Caco-2 (cell line): ENCODE measurements at regions not wholly inside any gene's neighbourhood (a gene's known extent, or its start where the extent isn't known, plus 50 kb on each side); places are given as distances from the start of the nearest gene placed in this dataset.

Experiments used
- BruUV-seq: library from RNA; stranded (reverse); fragments of 400-500 nt; replicated peaks from 2 replicates; lab custom pipeline; 2021; lab: Mats Ljungman, UMichigan
- CTCF ChIA-PET: fragments of 300-600 bp; sonication (Branson Sonifier 250); formaldehyde crosslinking; loops from one replicate; lab custom pipeline; 2022; ENCODE audit warnings: antibody characterized with exemption; lab: Charles Lee
- POLR2A ChIA-PET: fragments of 300-600 bp; sonication (Branson Sonifier 250); formaldehyde crosslinking; loops from one replicate; lab custom pipeline; 2022; ENCODE audit warnings: antibody characterized with exemption; lab: Charles Lee
- DNase-seq, 2 experiments: peaks; one replicate each; pipeline versions ENCODE4 v3.0.0 to v3.0.0-alpha.2; 2020 to 2022
- H3K27me3 ChIP-seq: replicated peaks from 2 replicates; pipeline ENCODE4 v1.6.0; 2011; ENCODE audit warnings: low read length; ENCODE audit not compliant: control insufficient read depth, insufficient read depth
- H3K36me3 ChIP-seq: 2 replicates; pipeline ENCODE4 v1.5.1; 2011; ENCODE audit warnings: low read length; ENCODE audit not compliant: control insufficient read depth, insufficient read depth
- H3K4me1 ChIP-seq: fragments of 250-450 bp; sonication (Bioruptor Pico); 2 replicates; pipeline ENCODE4 v1.5.1; 2020; ENCODE audit warnings: mild to moderate bottlenecking
- H3K4me3 ChIP-seq: 2 replicates; pipeline ENCODE4 v1.5.1; 2011; ENCODE audit warnings: low read depth, mild to moderate bottlenecking, control low read depth, low read length
- H3K9me3 ChIP-seq: fragments of 250-450 bp; sonication (Bioruptor Pico); 2 replicates; pipeline ENCODE4 v1.5.1; 2020; ENCODE audit warnings: mild to moderate bottlenecking, moderate library complexity
- H3K27ac Mint-ChIP-seq: one replicate; pipeline ENCODE4 v1.8.0; 2022; ENCODE audit warnings: mixed read lengths; ENCODE audit not compliant: unreplicated experiment
- H3K27me3 Mint-ChIP-seq: one replicate; pipeline ENCODE4 v1.8.0; 2022; ENCODE audit warnings: mixed read lengths; ENCODE audit not compliant: insufficient read depth, unreplicated experiment
- H3K36me3 Mint-ChIP-seq: one replicate; pipeline ENCODE4 v1.8.0; 2022; ENCODE audit warnings: mild to moderate bottlenecking, mixed read lengths; ENCODE audit not compliant: insufficient read depth, unreplicated experiment
- H3K4me1 Mint-ChIP-seq: one replicate; pipeline ENCODE4 v1.8.0; 2022; ENCODE audit warnings: low read depth, mixed read lengths; ENCODE audit not compliant: unreplicated experiment
- H3K4me3 Mint-ChIP-seq: one replicate; pipeline ENCODE4 v1.8.0; 2022; ENCODE audit warnings: mild to moderate bottlenecking, moderate library complexity, mixed read lengths; ENCODE audit not compliant: unreplicated experiment
- H3K9me3 Mint-ChIP-seq: one replicate; pipeline ENCODE4 v1.8.0; 2022; ENCODE audit warnings: mixed read lengths; ENCODE audit not compliant: unreplicated experiment
- CTCF ChIP-seq, 2 experiments: fragments of 200-600 bp in 1 of 2; IDR thresholded peaks; 1 replicate in 1 of 2; 2 replicates in 1 of 2; pipeline versions ENCODE4 v1.5.1 to v1.8.0; 2011 to 2022; ENCODE audit warnings: antibody characterized with exemption in 1 of 2, control low read depth in 1 of 2, inconsistent platforms in 1 of 2, low read depth in 1 of 2, low read length in 1 of 2, mild to moderate bottlenecking in 1 of 2, moderate library complexity in 1 of 2; ENCODE audit not compliant: insufficient read depth in 1 of 2, severe bottlenecking in 1 of 2, unreplicated experiment in 1 of 2
- intact Hi-C: fragments of 100-400 bp; cut with micrococcal nuclease; formaldehyde crosslinking; loops from one replicate; pipeline ENCODE4 v1.10.0; 2022; ENCODE audit not compliant: unreplicated experiment

DNA sequence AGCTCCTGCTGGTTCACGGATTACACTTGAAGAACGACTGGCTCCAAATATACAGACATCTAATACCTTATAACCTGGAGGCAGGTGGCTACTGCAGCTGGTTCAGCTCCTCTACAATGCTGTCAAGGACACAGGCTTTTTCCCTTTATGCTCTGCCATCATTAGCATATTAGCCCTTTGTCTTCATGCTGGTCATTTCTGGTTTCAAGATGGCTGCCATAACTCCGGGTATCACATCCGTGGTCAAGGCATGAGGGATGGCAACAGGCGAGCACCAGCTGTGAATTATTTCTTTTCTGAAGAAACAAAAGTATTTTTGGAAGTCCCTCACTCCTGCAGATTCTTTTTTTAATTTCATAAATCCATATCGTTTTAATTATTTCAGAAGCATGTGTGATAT is 124.3 kb upstream of the MED13 start:
- Histone ChIP-seq H3K9me3 (no peaks in the 10 kb centered on the region), H3K36me3 (no peaks in the 10 kb centered on the region; the same call in 1 of the 2 replicates), H3K4me1 (peaks cover 34% of the 10 kb centered on the region), H3K27me3 (no peaks in the 10 kb centered on the region), H3K4me3 (no peak overlapping the region)
- POLR2A ChIA-PET = interaction anchor here (0.6 kb wide), 2 partner anchors 63 to 508 kb away, joined by 5 to 7 read pairs; no protein-coding TSS in a partner anchor
- Mint-ChIP-seq H3K4me3 (peak overlapping the region; percentile 75), H3K27ac (peak overlapping the region; percentile 99), H3K27me3 (no peaks in the 10 kb centered on the region), H3K36me3 (peaks cover 11% of the 10 kb centered on the region), H3K4me1 (peaks cover 30% of the 10 kb centered on the region), H3K9me3 (peaks cover 15% of the 10 kb centered on the region)
- CTCF ChIA-PET = no interaction called here
- peak in 1 of 2 experiments; percentile 26 for DNase-seq
- no peak for TF ChIP-seq CTCF (IDR thresholded peaks at IDR 0.05; ENCODE audit: insufficient read depth in 1 of 2, low read depth in 1 of 2, low read length in 1 of 2, severe bottlenecking in 1 of 2, unreplicated experiment in 1 of 2)
- intact Hi-C loops = loop anchor here (2.0 kb wide), 1 partner anchor 25 kb away; no protein-coding TSS in a partner anchor
- TSS peak; percentile 99 for BruUV-seq

DNA sequence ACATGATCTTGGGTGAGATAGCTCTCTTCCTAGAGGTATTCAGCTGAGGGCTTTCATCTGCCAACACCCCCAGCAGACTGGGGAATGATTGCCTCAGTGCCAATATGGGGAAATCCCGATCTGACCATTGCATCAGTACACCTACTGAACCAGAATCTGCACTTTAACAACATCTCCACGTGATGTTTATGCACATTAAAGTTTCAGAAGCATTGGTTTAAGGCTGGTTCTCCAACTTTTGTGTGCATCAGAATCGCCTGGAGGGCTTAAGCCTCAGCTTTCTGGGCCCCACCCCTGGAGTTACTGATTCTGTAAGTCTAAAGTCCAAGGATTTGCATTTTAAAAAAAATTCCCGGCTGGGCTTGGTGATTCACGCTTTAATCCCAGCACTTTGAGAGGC is 123.6 kb upstream of the MED13 start:
- BruUV-seq = TSS peak; percentile 79
- CTCF ChIA-PET = interaction anchor here (1.3 kb wide), 1 partner anchor 79 kb away, joined by 4 read pairs; no protein-coding TSS in a partner anchor
- peak; percentile 93 to 94 for DNase-seq
- Mint-ChIP-seq H3K4me1 (peaks cover 30% of the 10 kb centered on the region), H3K4me3 (peak overlapping the region; percentile 75), H3K27ac (peak overlapping the region; percentile 99), H3K36me3 (peaks cover 11% of the 10 kb centered on the region), H3K27me3 (no peaks in the 10 kb centered on the region), H3K9me3 (peaks cover 15% of the 10 kb centered on the region)
- Histone ChIP-seq H3K27me3 (no peaks in the 10 kb centered on the region), H3K36me3 (no peaks in the 10 kb centered on the region; the same call in 1 of the 2 replicates), H3K9me3 (no peaks in the 10 kb centered on the region), H3K4me3 (no peak overlapping the region), H3K4me1 (peaks cover 34% of the 10 kb centered on the region)
- POLR2A ChIA-PET = interaction anchor here (0.5 to 1.0 kb wide), 3 partner anchors 17 to 40 kb away, joined by 3 to 5 read pairs (median 3); no protein-coding TSS in a partner anchor
- intact Hi-C loops = loop anchor here (1.0 to 2.0 kb wide), 2 partner anchors 17 to 24 kb away; no protein-coding TSS in a partner anchor
- TF ChIP-seq CTCF (IDR thresholded peaks at IDR 0.05; ENCODE audit: insufficient read depth in 1 of 2, low read depth in 1 of 2, low read length in 1 of 2, severe bottlenecking in 1 of 2, unreplicated experiment in 1 of 2) = no peak

DNA sequence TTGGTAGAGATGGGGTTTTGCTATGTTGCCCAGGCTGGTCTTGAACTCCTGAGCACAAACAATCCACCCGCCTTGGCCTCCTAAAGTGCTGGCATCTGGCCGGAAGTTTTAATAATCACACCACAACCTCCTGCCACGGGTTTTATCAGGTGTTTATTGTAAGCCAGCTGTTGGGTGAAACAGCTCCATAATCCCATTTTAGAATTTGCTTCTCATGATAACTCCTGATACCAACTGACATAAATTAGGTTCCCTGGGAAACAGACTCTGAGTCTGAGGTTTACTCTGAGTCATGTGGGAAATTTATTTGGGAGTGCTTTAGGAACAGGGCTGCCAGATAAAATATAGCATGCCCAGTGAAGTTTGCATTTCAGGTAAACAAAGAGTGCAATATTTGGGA is 122.6 kb upstream of the MED13 start:
- H3K27me3 Mint-ChIP-seq = no peaks in the 10 kb centered on the region
- ChIA-PET POLR2A (interaction anchor here (1.0 kb wide), 1 partner anchor 39 kb away, joined by 3 read pairs; no protein-coding TSS in a partner anchor), CTCF (interaction anchor here (1.3 kb wide), 1 partner anchor 78 kb away, joined by 4 read pairs; no protein-coding TSS in a partner anchor)
- H3K9me3 Mint-ChIP-seq = peaks cover 15% of the 10 kb centered on the region
- peak overlapping the region; percentile 99 for H3K27ac Mint-ChIP-seq
- peaks cover 11% of the 10 kb centered on the region for H3K36me3 Mint-ChIP-seq
- H3K4me1 Mint-ChIP-seq = peaks cover 30% of the 10 kb centered on the region
- H3K4me3 ChIP-seq = no peak overlapping the region
- H3K4me3 Mint-ChIP-seq = no peak overlapping the region
- no peak for TF ChIP-seq CTCF (IDR thresholded peaks at IDR 0.05; ENCODE audit: insufficient read depth in 1 of 2, low read depth in 1 of 2, low read length in 1 of 2, severe bottlenecking in 1 of 2, unreplicated experiment in 1 of 2)
- no peaks in the 10 kb centered on the region for H3K27me3 ChIP-seq
- H3K4me1 ChIP-seq = peaks cover 34% of the 10 kb centered on the region
- no peaks in the 10 kb centered on the region for H3K9me3 ChIP-seq
- no TSS peak for BruUV-seq
- no peak for DNase-seq
- intact Hi-C loops = loop anchor here (1.0 to 2.0 kb wide), 2 partner anchors 18 to 23 kb away; no protein-coding TSS in a partner anchor
- H3K36me3 ChIP-seq = no peaks in the 10 kb centered on the region
